HEK293T (cell line): ENCODE measurements at regions not wholly inside any gene's neighbourhood (a gene's known extent, or its start where the extent isn't known, plus 50 kb on each side); places are given as distances from the start of the nearest gene placed in this dataset.

Experiments used
- ARNT ChIP-seq: fragments of 450-650 bp; IDR thresholded peaks from 2 replicates; pipeline ENCODE4 v1.6.1; 2017; ENCODE audit warnings: mild to moderate bottlenecking
- CTBP1 ChIP-seq: fragments of 450-650 bp; IDR thresholded peaks from 2 replicates; pipeline ENCODE4 v1.6.1; 2016; ENCODE audit warnings: borderline replicate concordance
- L3MBTL2 ChIP-seq: fragments of 450-650 bp; conservative IDR thresholded peaks from 2 replicates; pipeline ENCODE4 v1.6.1; 2016; ENCODE audit warnings: mild to moderate bottlenecking
- TARDBP ChIP-seq: fragments of 450-650 bp; IDR thresholded peaks from 2 replicates; pipeline ENCODE4 v1.6.1; 2016
- TF ChIP-seq, protein P1 (sequence below): fragments of 450-650 bp; IDR thresholded peaks from 2 replicates; pipeline ENCODE4 v1.6.1; 2016

- TF ChIP-seq, protein P1, sequence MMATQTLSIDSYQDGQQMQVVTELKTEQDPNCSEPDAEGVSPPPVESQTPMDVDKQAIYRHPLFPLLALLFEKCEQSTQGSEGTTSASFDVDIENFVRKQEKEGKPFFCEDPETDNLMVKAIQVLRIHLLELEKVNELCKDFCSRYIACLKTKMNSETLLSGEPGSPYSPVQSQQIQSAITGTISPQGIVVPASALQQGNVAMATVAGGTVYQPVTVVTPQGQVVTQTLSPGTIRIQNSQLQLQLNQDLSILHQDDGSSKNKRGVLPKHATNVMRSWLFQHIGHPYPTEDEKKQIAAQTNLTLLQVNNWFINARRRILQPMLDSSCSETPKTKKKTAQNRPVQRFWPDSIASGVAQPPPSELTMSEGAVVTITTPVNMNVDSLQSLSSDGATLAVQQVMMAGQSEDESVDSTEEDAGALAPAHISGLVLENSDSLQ: no peak
- TF ChIP-seq ARNT (no peak), TARDBP (no peak), L3MBTL2 (no peak), CTBP1 (no peak)
These were observed 88.2 kb upstream of the PTGDR start for GRCh38 chr14:52179141-52179790.
